OCI-LY3 (cell line): ENCODE measurements at regions not wholly inside any gene's neighbourhood (a gene's known extent, or its start where the extent isn't known, plus 50 kb on each side); places are given as distances from the start of the nearest gene placed in this dataset.

ENCODE experiments used
- H2AFZ ChIP-seq: fragments of 200-600, 300-600 bp; shearing (Covaris generic); 2 replicates; pipeline ENCODE4 v1.6.0; 2014; ENCODE audit warnings: antibody characterized with exemption, low read depth, low read length
- H3K27ac ChIP-seq: fragments of 200-600, 300-600 bp; sonication (generic); 2 replicates; pipeline ENCODE4 v1.5.1; 2014; ENCODE audit warnings: mild to moderate bottlenecking, low read length, moderate library complexity, mixed read lengths
- H3K27me3 ChIP-seq: fragments of 200-600, 300-600 bp; sonication (generic); 2 replicates; pipeline ENCODE4 v1.6.1; 2014; ENCODE audit warnings: low read depth, low read length, mixed read lengths
- H3K36me3 ChIP-seq: fragments of 200-600, 300-600 bp; sonication (generic); replicated peaks from 2 replicates; pipeline ENCODE3; 2014; ENCODE audit warnings: low read depth, low read length, mixed read lengths
- H3K4me1 ChIP-seq: fragments of 300-600, 200-600 bp; sonication (generic); 2 replicates; pipeline ENCODE4 v1.6.1; 2014; ENCODE audit warnings: low read length, mixed read lengths
- H3K4me2 ChIP-seq: fragments of 200-600, 300-600 bp; sonication (generic); 2 replicates; pipeline ENCODE4 v1.6.1; 2014; ENCODE audit warnings: low read length, mixed read lengths
- H3K4me3 ChIP-seq: fragments of 300-600, 200-600 bp; sonication (generic); 2 replicates; pipeline ENCODE4 v1.5.1; 2014; ENCODE audit warnings: antibody characterized with exemption, mild to moderate bottlenecking, low read length, moderate library complexity
- H3K79me2 ChIP-seq: fragments of 300-600, 200-600 bp; shearing (Covaris generic); 2 replicates; pipeline ENCODE4 v1.6.1; 2014; ENCODE audit warnings: mild to moderate bottlenecking, low read length, mixed read lengths
- H3K9ac ChIP-seq: fragments of 300-600, 200-600 bp; shearing (Covaris generic); 2 replicates; pipeline ENCODE4 v1.6.0; 2014; ENCODE audit warnings: mild to moderate bottlenecking, low read length, moderate library complexity
- H3K9me3 ChIP-seq: fragments of 200-600, 300-600 bp; shearing (Covaris generic); 2 replicates; pipeline ENCODE4 v1.6.1; 2014; ENCODE audit warnings: low read length, mixed read lengths; ENCODE audit not compliant: insufficient read depth
- H4K20me1 ChIP-seq: fragments of 200-600, 300-600 bp; sonication (generic); 2 replicates; pipeline ENCODE4 v1.6.1; 2016; ENCODE audit warnings: low read length, mixed read lengths; ENCODE audit not compliant: insufficient read depth
- EZH2phosphoT487 ChIP-seq: fragments of 200-600 bp; shearing (Covaris generic); IDR thresholded peaks from 2 replicates; pipeline ENCODE4 v1.6.1; 2018; ENCODE audit warnings: antibody characterized with exemption, mixed run types, low read depth
- TF ChIP-seq, protein P1 (sequence below): fragments of 200-600, 300-600 bp; sonication (generic); IDR thresholded peaks from 2 replicates; pipeline ENCODE4 v1.5.1; 2014; ENCODE audit warnings: antibody characterized with exemption, low read length, low read depth

DNA sequence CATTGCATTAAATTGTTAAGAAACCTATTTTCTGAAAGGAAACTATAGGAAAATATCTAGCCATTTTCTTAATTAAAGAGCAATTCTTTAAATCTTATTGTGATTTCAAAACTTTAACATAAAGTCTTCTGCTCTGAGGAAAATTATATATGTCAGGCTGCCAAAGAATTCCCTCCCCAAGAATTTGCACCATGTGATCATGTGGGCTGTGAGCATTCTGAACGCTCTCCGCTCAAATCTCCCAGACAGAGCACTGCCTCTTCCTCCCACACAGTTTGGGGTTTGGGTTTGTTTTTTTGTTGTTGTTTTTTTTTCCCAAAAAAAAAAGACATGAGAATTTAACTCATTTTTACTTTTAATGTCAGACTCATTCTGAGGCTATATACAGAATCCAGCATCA lies 155.9 kb upstream of the PALMD start:
- no peaks in the 10 kb centered on the region for H3K27me3 ChIP-seq
- no peak overlapping the region for H3K27ac ChIP-seq
- no peaks in the 10 kb centered on the region for H3K36me3 ChIP-seq
- no peak overlapping the region for H3K4me2 ChIP-seq
- no peaks in the 10 kb centered on the region for H3K4me1 ChIP-seq
- TF ChIP-seq, protein P1, sequence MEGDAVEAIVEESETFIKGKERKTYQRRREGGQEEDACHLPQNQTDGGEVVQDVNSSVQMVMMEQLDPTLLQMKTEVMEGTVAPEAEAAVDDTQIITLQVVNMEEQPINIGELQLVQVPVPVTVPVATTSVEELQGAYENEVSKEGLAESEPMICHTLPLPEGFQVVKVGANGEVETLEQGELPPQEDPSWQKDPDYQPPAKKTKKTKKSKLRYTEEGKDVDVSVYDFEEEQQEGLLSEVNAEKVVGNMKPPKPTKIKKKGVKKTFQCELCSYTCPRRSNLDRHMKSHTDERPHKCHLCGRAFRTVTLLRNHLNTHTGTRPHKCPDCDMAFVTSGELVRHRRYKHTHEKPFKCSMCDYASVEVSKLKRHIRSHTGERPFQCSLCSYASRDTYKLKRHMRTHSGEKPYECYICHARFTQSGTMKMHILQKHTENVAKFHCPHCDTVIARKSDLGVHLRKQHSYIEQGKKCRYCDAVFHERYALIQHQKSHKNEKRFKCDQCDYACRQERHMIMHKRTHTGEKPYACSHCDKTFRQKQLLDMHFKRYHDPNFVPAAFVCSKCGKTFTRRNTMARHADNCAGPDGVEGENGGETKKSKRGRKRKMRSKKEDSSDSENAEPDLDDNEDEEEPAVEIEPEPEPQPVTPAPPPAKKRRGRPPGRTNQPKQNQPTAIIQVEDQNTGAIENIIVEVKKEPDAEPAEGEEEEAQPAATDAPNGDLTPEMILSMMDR = no peak
- TF ChIP-seq EZH2phosphoT487 = no peak
- no peaks in the 10 kb centered on the region for H3K9me3 ChIP-seq
- H3K79me2 ChIP-seq = no peaks in the 10 kb centered on the region
- H3K4me3 ChIP-seq = no peak overlapping the region
- no peak overlapping the region for H2AFZ ChIP-seq
- no peaks in the 10 kb centered on the region for H4K20me1 ChIP-seq
- no peak overlapping the region for H3K9ac ChIP-seq

DNA sequence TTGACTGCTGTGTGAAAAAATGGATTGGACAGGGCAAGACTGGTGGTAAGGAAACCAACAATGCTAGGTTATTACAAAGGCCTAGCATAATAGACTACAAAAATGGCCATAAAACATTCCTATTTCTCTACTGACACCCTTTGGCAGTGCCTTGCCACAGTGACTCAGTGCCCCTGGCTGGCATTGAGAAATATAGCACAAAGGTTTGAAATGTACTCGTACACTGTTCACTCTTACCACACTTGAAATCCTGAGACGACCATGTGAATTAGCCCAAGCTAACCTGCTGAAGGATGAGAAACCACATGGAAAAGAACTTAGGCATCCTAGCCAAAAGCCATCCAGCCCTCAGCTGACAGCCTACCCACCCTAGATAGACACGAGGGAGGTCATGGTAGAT lies 149.8 kb upstream of the PALMD start:
- Histone ChIP-seq H3K9ac (no peak overlapping the region), H4K20me1 (no peaks in the 10 kb centered on the region), H3K4me3 (no peak overlapping the region), H2AFZ (no peak overlapping the region), H3K4me1 (no peaks in the 10 kb centered on the region), H3K4me2 (no peak overlapping the region), H3K79me2 (no peaks in the 10 kb centered on the region), H3K27ac (no peak overlapping the region), H3K27me3 (no peaks in the 10 kb centered on the region), H3K36me3 (no peaks in the 10 kb centered on the region), H3K9me3 (no peaks in the 10 kb centered on the region)
- TF ChIP-seq, protein P1 = no peak
- no peak for TF ChIP-seq EZH2phosphoT487

DNA sequence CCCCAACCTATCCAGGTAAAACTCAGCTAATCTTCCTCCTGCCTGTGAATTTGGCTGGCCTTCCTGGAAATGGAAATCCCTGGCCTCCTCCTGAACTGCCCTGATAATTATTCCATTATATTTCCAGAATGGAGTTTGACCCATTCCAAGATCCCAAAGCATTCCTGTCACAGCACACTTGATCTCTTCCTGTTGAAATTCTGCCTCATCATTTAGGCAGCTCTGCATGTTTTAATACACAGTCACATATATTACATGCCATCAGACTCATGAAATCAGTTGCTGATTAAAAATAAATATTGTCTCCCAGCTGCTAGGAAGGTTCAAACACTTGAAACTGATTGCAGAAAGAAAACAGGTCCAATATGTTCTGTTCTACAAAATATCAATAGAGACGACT lies 148.2 kb upstream of the PALMD start:
- no peaks in the 10 kb centered on the region for H3K27me3 ChIP-seq
- no peaks in the 10 kb centered on the region for H3K9me3 ChIP-seq
- H2AFZ ChIP-seq = no peak overlapping the region
- no peaks in the 10 kb centered on the region for H3K4me1 ChIP-seq
- H3K27ac ChIP-seq = no peak overlapping the region
- H3K4me3 ChIP-seq = no peak overlapping the region
- TF ChIP-seq, protein P1 = no peak
- no peak for TF ChIP-seq EZH2phosphoT487
- H4K20me1 ChIP-seq = no peaks in the 10 kb centered on the region
- H3K9ac ChIP-seq = no peak overlapping the region
- no peaks in the 10 kb centered on the region for H3K36me3 ChIP-seq
- no peaks in the 10 kb centered on the region for H3K79me2 ChIP-seq
- H3K4me2 ChIP-seq = no peak overlapping the region

DNA sequence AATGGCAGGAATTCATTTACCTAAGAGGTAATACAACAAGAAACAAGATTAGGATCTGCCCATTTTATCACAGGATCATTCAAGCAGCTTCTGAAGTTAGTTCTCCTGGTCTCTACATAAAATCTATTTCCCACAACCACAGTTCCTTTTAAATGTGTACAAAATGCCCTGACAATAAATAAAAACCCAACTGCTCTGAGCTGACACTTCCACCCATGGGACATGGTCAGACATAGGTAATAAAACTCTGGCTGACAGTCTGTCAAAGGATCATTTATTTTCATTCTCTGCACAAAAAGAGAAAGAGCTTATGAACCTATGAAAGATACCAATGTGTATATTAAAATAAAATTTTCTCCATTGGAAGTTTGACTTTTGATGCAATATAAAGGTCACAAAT lies 145.4 kb upstream of the PALMD start:
- Histone ChIP-seq H3K4me1 (no peaks in the 10 kb centered on the region), H3K4me3 (no peak overlapping the region), H3K4me2 (no peak overlapping the region), H3K79me2 (no peaks in the 10 kb centered on the region), H3K9me3 (no peaks in the 10 kb centered on the region), H3K36me3 (no peaks in the 10 kb centered on the region), H2AFZ (no peak overlapping the region), H3K9ac (no peak overlapping the region), H3K27ac (no peak overlapping the region), H3K27me3 (no peaks in the 10 kb centered on the region), H4K20me1 (no peaks in the 10 kb centered on the region)
- TF ChIP-seq, protein P1 = no peak
- TF ChIP-seq EZH2phosphoT487 = no peak
